Lower leg skin (tissue), 4 donors: ENCODE measurements at regions not wholly inside any gene's neighbourhood (a gene's known extent, or its start where the extent isn't known, plus 50 kb on each side); places are given as distances from the start of the nearest gene placed in this dataset.

Source experiments
- DNase-seq, 2 donors: peaks; one replicate each; pipeline ENCODE4 v3.0.0-alpha.2; 2019; ENCODE audit warnings: low spot score in 2 of 2
- H3K4me3 ChIP-seq: fragments of 200-600 bp; sonication (generic); 2 replicates; pipeline ENCODE4 v1.5.1; 2017; ENCODE audit warnings: mild to moderate bottlenecking, low read depth; ENCODE audit not compliant: poor library complexity, severe bottlenecking
- POLR2A ChIP-seq, 2 donors: fragments of 450-650 bp; IDR thresholded peaks; one replicate each; pipeline ENCODE4 v1.6.1; 2016 to 2017; ENCODE audit warnings: antibody characterized with exemption in 2 of 2, mild to moderate bottlenecking in 1 of 2, moderate library complexity in 1 of 2
- WGBS, 2 donors: methylation state at CpG; one replicate each; pipeline ENCODE4 v1.1.5; 2018; 5-methylcytosine and 5-hydroxymethylcytosine counted together
- intact Hi-C: fragments of 100-400 bp; cut with DNase I; formaldehyde crosslinking; loops from one replicate; pipeline ENCODE4 v1.15.0; 2023; ENCODE audit warnings: low total_unique reads
- TF ChIP-seq, protein P1 (sequence below), 3 donors: fragments of 450-650 bp; IDR thresholded peaks; one replicate each; pipeline ENCODE4 v1.5.1; 2016; ENCODE audit warnings: antibody characterized with exemption in 3 of 3, mild to moderate bottlenecking in 3 of 3, moderate library complexity in 2 of 3

DNA sequence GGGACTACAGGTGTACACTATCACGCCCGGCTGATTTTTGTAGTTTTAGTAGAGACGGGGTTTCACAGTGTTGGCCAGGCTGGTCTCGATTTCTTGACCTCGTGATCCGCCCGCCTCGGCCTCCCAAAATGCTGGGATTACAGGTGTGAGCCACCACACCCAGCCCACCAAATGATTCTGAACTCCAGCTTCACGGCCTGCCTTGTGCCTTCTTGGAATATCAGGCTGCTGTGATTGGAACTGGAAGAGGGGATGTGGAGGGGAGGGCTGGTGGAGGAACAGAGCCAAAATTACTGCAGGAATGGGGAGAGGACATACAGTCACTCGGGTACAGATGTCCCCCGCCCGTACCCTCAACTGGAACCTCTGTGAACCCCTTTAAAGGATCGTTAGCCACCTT, 268.4 kb downstream of the ACTR3B start:
- no peak overlapping the region for H3K4me3 ChIP-seq
- TF ChIP-seq, protein P1, sequence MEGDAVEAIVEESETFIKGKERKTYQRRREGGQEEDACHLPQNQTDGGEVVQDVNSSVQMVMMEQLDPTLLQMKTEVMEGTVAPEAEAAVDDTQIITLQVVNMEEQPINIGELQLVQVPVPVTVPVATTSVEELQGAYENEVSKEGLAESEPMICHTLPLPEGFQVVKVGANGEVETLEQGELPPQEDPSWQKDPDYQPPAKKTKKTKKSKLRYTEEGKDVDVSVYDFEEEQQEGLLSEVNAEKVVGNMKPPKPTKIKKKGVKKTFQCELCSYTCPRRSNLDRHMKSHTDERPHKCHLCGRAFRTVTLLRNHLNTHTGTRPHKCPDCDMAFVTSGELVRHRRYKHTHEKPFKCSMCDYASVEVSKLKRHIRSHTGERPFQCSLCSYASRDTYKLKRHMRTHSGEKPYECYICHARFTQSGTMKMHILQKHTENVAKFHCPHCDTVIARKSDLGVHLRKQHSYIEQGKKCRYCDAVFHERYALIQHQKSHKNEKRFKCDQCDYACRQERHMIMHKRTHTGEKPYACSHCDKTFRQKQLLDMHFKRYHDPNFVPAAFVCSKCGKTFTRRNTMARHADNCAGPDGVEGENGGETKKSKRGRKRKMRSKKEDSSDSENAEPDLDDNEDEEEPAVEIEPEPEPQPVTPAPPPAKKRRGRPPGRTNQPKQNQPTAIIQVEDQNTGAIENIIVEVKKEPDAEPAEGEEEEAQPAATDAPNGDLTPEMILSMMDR (IDR thresholded peaks at IDR 0.05), result no peak
- no peak for TF ChIP-seq POLR2A (IDR thresholded peaks at IDR 0.05)
- WGBS, 2 donors, result 89 to 90% methylated on average over 13 of the region's 13 CpGs
- intact Hi-C loops, result no loop called here
- DNase-seq, result peak in 1 of 2 donors; percentile 28

DNA sequence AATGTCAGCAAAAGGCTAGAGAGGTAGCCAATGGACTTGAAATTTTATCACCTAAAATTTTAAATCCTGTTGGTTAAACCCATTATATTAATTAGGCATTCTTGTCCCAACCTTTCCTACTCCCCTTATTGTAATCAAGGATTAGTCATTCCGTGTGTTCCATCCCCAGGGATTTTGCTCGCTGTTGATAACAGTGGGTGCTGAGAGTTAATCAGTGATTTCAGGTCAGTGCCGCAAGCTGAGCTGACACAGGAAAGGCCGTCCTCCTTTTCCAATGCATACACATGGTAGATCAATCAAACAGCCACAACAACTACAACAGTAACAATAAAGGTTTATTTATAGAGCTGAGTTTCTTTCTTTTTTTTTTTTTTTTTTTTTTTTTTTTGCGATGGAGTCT, 271.4 kb downstream of the ACTR3B start:
- intact Hi-C loops, result no loop called here
- TF ChIP-seq, protein P1 (IDR thresholded peaks at IDR 0.05), result no peak
- TF ChIP-seq POLR2A (IDR thresholded peaks at IDR 0.05), result no peak
- WGBS, 2 donors, result 91 to 93% methylated on average over 5 of the region's 5 CpGs
- DNase-seq, result no peak
- no peak overlapping the region for H3K4me3 ChIP-seq

DNA sequence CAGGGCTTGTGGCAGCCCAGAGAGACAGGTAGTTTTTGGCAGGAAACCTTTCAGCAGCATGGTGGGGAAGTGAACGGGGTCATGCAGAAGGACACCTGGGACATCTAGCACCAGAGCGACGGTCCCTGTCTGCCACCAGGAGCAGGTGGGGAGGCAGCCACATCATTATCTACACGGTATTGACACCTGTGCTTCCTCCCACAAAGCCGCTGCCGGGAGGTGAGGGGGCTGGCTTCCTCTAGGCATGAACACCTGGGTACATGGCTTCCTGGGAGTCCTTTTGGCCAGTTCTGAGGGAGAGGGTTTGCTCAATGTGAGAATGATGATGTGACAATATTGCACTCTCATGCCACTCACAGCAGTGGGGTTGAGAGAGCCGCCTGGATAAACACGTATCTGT, 275.2 kb downstream of the ACTR3B start:
- TF ChIP-seq POLR2A (IDR thresholded peaks at IDR 0.05), result no peak
- TF ChIP-seq, protein P1 (IDR thresholded peaks at IDR 0.05), result no peak
- intact Hi-C loops, result no loop called here
- H3K4me3 ChIP-seq, result no peak overlapping the region
- 80 to 90% methylated on average over 8 of the region's 8 CpGs for WGBS, 2 donors
- no peak for DNase-seq

DNA sequence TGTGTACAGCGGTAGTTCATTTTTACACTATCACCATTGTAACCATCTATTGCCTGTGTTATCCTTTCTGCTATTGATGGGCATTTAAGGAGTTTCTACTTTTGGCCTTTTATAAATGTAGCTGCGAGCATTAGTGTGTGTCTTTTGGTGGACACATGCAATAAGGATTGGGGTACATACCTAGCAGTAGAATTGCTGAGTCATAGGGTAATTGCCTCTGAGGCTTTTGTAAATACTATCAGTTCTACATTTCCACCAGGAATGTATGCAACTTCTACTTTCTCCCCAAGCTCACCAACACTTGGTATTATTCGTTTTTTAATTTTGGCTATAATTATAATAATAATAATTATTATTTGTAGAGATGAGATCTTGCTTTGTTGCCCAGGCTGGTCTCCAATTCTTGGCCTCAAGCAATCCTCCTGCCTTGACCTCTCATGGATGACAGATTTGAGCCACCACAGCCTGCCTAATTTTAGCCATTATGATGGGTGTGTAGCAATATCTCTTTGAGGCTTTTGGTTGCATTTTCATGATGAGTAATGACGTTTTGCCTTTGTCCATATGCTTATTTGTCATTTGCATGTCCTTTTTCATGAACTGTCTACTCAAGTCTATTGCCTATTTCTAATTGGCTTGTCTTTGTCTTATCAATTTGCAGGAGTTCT, 277.0 kb downstream of the ACTR3B start:
- no peak for DNase-seq
- no peak overlapping the region for H3K4me3 ChIP-seq
- intact Hi-C loops, result no loop called here
- no peak for TF ChIP-seq POLR2A (IDR thresholded peaks at IDR 0.05)
- TF ChIP-seq, protein P1 (IDR thresholded peaks at IDR 0.05), result no peak
- WGBS, 2 donors, result 75% methylated on average over 4 of the region's 4 CpGs

DNA sequence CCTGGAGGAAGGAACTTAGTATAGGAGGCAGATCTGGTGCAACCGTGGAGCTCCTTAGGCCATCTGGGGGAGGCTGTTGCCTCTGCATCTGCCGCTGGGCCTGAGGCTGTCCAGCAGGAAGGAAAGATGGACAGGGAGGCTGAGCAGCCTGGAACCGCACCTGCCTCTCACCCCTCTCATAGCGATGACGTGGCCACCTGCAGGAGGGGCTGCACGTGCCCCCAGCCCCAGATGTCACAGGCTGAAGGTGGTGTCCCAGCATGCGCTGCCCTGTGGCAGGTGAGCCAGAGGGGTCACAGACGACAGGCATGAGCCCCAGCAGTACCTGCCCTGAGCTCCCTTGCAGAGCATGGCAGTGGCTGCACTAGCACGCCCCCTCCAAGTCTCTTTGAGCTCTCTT, 283.9 kb downstream of the ACTR3B start:
- H3K4me3 ChIP-seq, result no peak overlapping the region
- no peak for DNase-seq
- WGBS, 2 donors, result 83 to 85% methylated on average over 5 to 9 of the region's 9 CpGs
- intact Hi-C loops, result no loop called here
- TF ChIP-seq, protein P1 (IDR thresholded peaks at IDR 0.05), result no peak
- TF ChIP-seq POLR2A (IDR thresholded peaks at IDR 0.05), result no peak

DNA sequence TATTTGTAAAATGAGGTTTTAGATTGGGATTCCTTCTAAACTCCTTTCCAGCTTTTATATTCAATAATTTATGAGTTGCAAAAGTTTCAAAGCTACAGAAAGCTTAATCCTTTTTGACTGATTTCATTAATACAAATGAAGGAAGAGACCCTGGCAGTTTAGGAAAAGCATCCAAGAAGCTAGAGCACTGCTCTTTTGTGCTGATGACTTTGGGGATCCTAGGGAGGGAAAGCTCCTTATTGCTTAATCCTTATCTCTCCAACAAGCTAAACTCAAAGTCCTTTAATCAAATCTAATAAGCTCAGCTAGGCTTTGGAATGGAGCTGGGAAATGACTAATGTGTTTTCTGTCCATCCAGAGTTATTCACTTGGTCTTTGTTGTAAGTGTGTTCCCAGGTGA, 285.4 kb downstream of the ACTR3B start:
- no peak for TF ChIP-seq POLR2A (IDR thresholded peaks at IDR 0.05)
- TF ChIP-seq, protein P1 (IDR thresholded peaks at IDR 0.05), result no peak

More for the DNA sequence above, 285.4 kb downstream of the ACTR3B start:
- no peak for DNase-seq
- no peak overlapping the region for H3K4me3 ChIP-seq
- intact Hi-C loops, result no loop called here
